Endothelial cell of umbilical vein (primary cell): ENCODE measurements at regions not wholly inside any gene's neighbourhood (a gene's known extent, or its start where the extent isn't known, plus 50 kb on each side); places are given as distances from the start of the nearest gene placed in this dataset.

Experiments used
- BruUV-seq: library from RNA; stranded (reverse); fragments of 400-500 nt; replicated peaks from 2 replicates; lab custom pipeline; 2021; lab: Mats Ljungman, UMichigan
- CTCF ChIA-PET: fragments of 300-600, 350-600 bp; sonication (Branson Sonifier 250); formaldehyde crosslinking; loops from one replicate; lab custom pipeline; 2021; ENCODE audit warnings: antibody characterized with exemption, inconsistent platforms; lab: Charles Lee
- POLR2A ChIA-PET: fragments of 300-600, 350-600 bp; sonication (Branson Sonifier 250); formaldehyde crosslinking; loops from one replicate; lab custom pipeline; 2021; ENCODE audit warnings: antibody characterized with exemption, inconsistent platforms; lab: Charles Lee
- DNase-seq: peaks from one replicate; pipeline ENCODE4 v3.0.0-alpha.2; 2011; ENCODE audit warnings: low read depth, low spot score
- FAIRE-seq: peaks from 2 replicates; lab custom pipeline; 2011; peaks lifted over from hg19 to GRCh38; lab: Jason Lieb, UNC
- H2AFZ ChIP-seq: 2 replicates; pipeline ENCODE4 v1.6.0; 2012; ENCODE audit warnings: low read depth, low read length, control low read depth, inconsistent platforms
- H3K27ac ChIP-seq: 2 replicates; pipeline ENCODE4 v1.5.1; 2011; ENCODE audit warnings: low read depth, mild to moderate bottlenecking, control low read depth, low read length, moderate library complexity; ENCODE audit not compliant: insufficient read depth
- H3K27me3 ChIP-seq, 2 experiments: 2 replicates each; pipeline versions ENCODE4 v1.6.0 to v1.6.1; 2011; ENCODE audit warnings: low read length in 2 of 2, mixed read lengths in 1 of 2; ENCODE audit not compliant: control insufficient read depth in 2 of 2, insufficient read depth in 2 of 2
- H3K36me3 ChIP-seq, 2 experiments: 2 replicates in 1 of 2; 3 replicates in 1 of 2; pipeline ENCODE4 v1.5.1; 2011; ENCODE audit warnings: low read length in 2 of 2, mild to moderate bottlenecking in 1 of 2, moderate library complexity in 1 of 2; ENCODE audit not compliant: control insufficient read depth in 2 of 2, insufficient read depth in 2 of 2; ENCODE audit errors: extremely low read depth in 1 of 2
- H3K4me1 ChIP-seq: 3 replicates; pipeline ENCODE4 v1.5.1; 2011; ENCODE audit warnings: mild to moderate bottlenecking, low read length; ENCODE audit not compliant: control insufficient read depth, insufficient read depth; ENCODE audit errors: extremely low read depth
- H3K4me2 ChIP-seq: 2 replicates; pipeline ENCODE4 v1.6.1; 2011; ENCODE audit warnings: low read length, control low read depth, mixed read lengths; ENCODE audit not compliant: insufficient read depth
- H3K4me3 ChIP-seq, 3 experiments: fragments of 200-600 bp in 1 of 3; sonication (generic), shearing (Covaris generic) in 1 of 3; replicated peaks in 1 of 3; 2 replicates each; pipeline ENCODE4 v1.5.1; 2011 to 2016; ENCODE audit warnings: control low read depth in 3 of 3, low read length in 3 of 3, mild to moderate bottlenecking in 2 of 3, inconsistent platforms in 1 of 3, low read depth in 1 of 3, moderate library complexity in 1 of 3; ENCODE audit not compliant: insufficient read depth in 1 of 3
- H3K79me2 ChIP-seq: 2 replicates; pipeline ENCODE4 v1.6.0; 2012; ENCODE audit warnings: low read length, inconsistent platforms; ENCODE audit not compliant: control insufficient read depth, insufficient read depth
- H3K9ac ChIP-seq: replicated peaks from 2 replicates; pipeline ENCODE3; 2011; ENCODE audit warnings: low read length, control low read depth; ENCODE audit not compliant: insufficient read depth; ENCODE audit errors: extremely low read depth
- H3K9me1 ChIP-seq: replicated peaks from 3 replicates; pipeline ENCODE4 v1.6.0; 2011; ENCODE audit warnings: mild to moderate bottlenecking, low read length; ENCODE audit not compliant: control insufficient read depth, insufficient read depth; ENCODE audit errors: extremely low read depth
- H3K9me3 ChIP-seq: replicated peaks from 2 replicates; pipeline ENCODE4 v1.5.1; 2012; ENCODE audit warnings: low read length, inconsistent platforms; ENCODE audit not compliant: control insufficient read depth, insufficient read depth
- H4K20me1 ChIP-seq: replicated peaks from 2 replicates; pipeline ENCODE3; 2011; ENCODE audit warnings: mild to moderate bottlenecking, low read length; ENCODE audit not compliant: control insufficient read depth, insufficient read depth; ENCODE audit errors: extremely low read depth
- CTCF ChIP-seq, 2 donors: IDR thresholded peaks; 1 replicate in 1 of 2; 2 replicates in 1 of 2; pipeline ENCODE4 v1.5.1; 2011; ENCODE audit warnings: low read length in 2 of 2, mild to moderate bottlenecking in 2 of 2, moderate library complexity in 2 of 2, control low read depth in 1 of 2, inconsistent platforms in 1 of 2, low read depth in 1 of 2; ENCODE audit not compliant: insufficient read depth in 1 of 2; ENCODE audit errors: extremely low read depth in 1 of 2
- EZH2 ChIP-seq: IDR thresholded peaks from 2 replicates; pipeline ENCODE4 v1.6.1; 2012; ENCODE audit warnings: borderline replicate concordance, low read depth, mild to moderate bottlenecking, moderate library complexity, low read length, inconsistent platforms; ENCODE audit not compliant: severe bottlenecking
- FOS ChIP-seq: IDR thresholded peaks from 2 replicates; pipeline ENCODE4 v1.6.1; 2011; ENCODE audit warnings: mild to moderate bottlenecking, low read length, moderate library complexity, borderline replicate concordance; ENCODE audit not compliant: insufficient read depth
- GATA2 ChIP-seq: IDR thresholded peaks from 2 replicates; pipeline ENCODE4 v1.7.0; 2011; ENCODE audit warnings: low read depth, mild to moderate bottlenecking, moderate library complexity, mixed read lengths, low read length; ENCODE audit not compliant: insufficient read length, insufficient read depth
- JUN ChIP-seq: IDR thresholded peaks from 2 replicates; pipeline ENCODE4 v1.6.1; 2011; ENCODE audit warnings: borderline replicate concordance, low read depth; ENCODE audit not compliant: insufficient read length, insufficient read depth
- MAX ChIP-seq: IDR thresholded peaks from 2 replicates; pipeline ENCODE4 v1.6.1; 2011; ENCODE audit not compliant: insufficient read depth, insufficient read length
- MYC ChIP-seq: IDR thresholded peaks from one replicate; pipeline ENCODE4 v1.6.1; 2011; ENCODE audit warnings: mild to moderate bottlenecking, low read depth, low read length
- POLR2A ChIP-seq: IDR thresholded peaks from 2 replicates; pipeline ENCODE4 v1.6.1; 2012; ENCODE audit warnings: low read depth, mild to moderate bottlenecking, control low read depth, low read length
- dilution Hi-C: fragments of 300-500 bp; cut with MboI; formaldehyde crosslinking; loops from one replicate; pipeline ENCODE4 v1.15.0; 2019; ENCODE audit warnings: low sequenced_read_pairs; ENCODE audit not compliant: extremely low pct_ligation_motif_present
- intact Hi-C: fragments of 100-400 bp; cut with micrococcal nuclease; formaldehyde crosslinking; loops from one replicate; pipeline ENCODE4 v1.10.0; 2022

- CTCF ChIA-PET: no interaction called here
- H3K4me1 ChIP-seq: no peaks in the 10 kb centered on the region
- dilution Hi-C loops (no loop called here), intact Hi-C loops (no loop called here)
- H4K20me1 ChIP-seq: no peaks in the 10 kb centered on the region
- POLR2A ChIA-PET: interaction anchor here (0.7 kb wide), 1 partner anchor 315 kb away, joined by 3 read pairs; no protein-coding TSS in a partner anchor
- no peaks in the 10 kb centered on the region for H3K27me3 ChIP-seq
- H3K4me2 ChIP-seq: no peak overlapping the region
- no TSS peak for BruUV-seq
- H3K4me3 ChIP-seq: no peak overlapping the region
- H3K36me3 ChIP-seq: no peaks in the 10 kb centered on the region
- DNase-seq: no peak
- TF ChIP-seq CTCF (IDR thresholded peaks at IDR 0.05; ENCODE audit: extremely low read depth in 1 of 2, insufficient read depth in 1 of 2, low read depth in 1 of 2, low read length in 2 of 2): no peak
- TF ChIP-seq EZH2: no peak
- FAIRE-seq: no peak
- no peaks in the 10 kb centered on the region for H3K9me1 ChIP-seq
- no peaks in the 10 kb centered on the region for H3K79me2 ChIP-seq
- H3K9me3 ChIP-seq: no peaks in the 10 kb centered on the region
- no peak overlapping the region for H2AFZ ChIP-seq
- no peak overlapping the region for H3K9ac ChIP-seq
- H3K27ac ChIP-seq: no peak overlapping the region
Measured at GRCh38 chr7:98774884-98775283, 94.9 kb downstream of the TMEM130 start.

- Histone ChIP-seq H3K79me2 (no peaks in the 10 kb centered on the region), H3K9ac (no peak overlapping the region), H2AFZ (no peak overlapping the region), H3K9me3 (no peaks in the 10 kb centered on the region), H3K4me3 (no peak overlapping the region), H3K36me3 (no peaks in the 10 kb centered on the region), H3K27ac (no peak overlapping the region), H3K4me2 (no peak overlapping the region), H3K4me1 (no peaks in the 10 kb centered on the region), H3K27me3 (no peaks in the 10 kb centered on the region), H4K20me1 (no peaks in the 10 kb centered on the region), H3K9me1 (no peaks in the 10 kb centered on the region)
- dilution Hi-C loops (no loop called here), intact Hi-C loops (no loop called here)
- ChIA-PET POLR2A (no interaction called here), CTCF (interaction anchor here (0.7 kb wide), 1 partner anchor 32 kb away, joined by 3 read pairs; no protein-coding TSS in a partner anchor)
- FAIRE-seq (no peak), DNase-seq (no peak)
- TF ChIP-seq JUN (no peak), CTCF (IDR thresholded peaks at IDR 0.05; ENCODE audit: extremely low read depth in 1 of 2, insufficient read depth in 1 of 2, low read depth in 1 of 2, low read length in 2 of 2) (no peak), MAX (no peak), MYC (no peak), POLR2A (no peak), GATA2 (no peak), FOS (no peak), EZH2 (no peak)
- BruUV-seq: no TSS peak
Measured at GRCh38 chr7:98777051-98777450, 92.8 kb downstream of the TMEM130 start.
